K562 (cell line): ENCODE measurements at regions not wholly inside any gene's neighbourhood (a gene's known extent, or its start where the extent isn't known, plus 50 kb on each side); places are given as distances from the start of the nearest gene placed in this dataset.

Experiments
- ATAC-seq: fragments of 200-7000 bp; cut with Tn5 transposase; 3 replicates; pipeline ENCODE4 v1.9.1; 2020; ENCODE audit warnings: moderate library complexity
- BruUV-seq: library from RNA; stranded (reverse); fragments of 400-500 nt; replicated peaks from 2 replicates; lab custom pipeline; 2021; lab: Mats Ljungman, UMichigan
- CTCF ChIA-PET: fragments of 300-600 bp; formaldehyde crosslinking; extraction: SDS; loops from one replicate; lab custom pipeline; 2021; ENCODE audit warnings: low intra/inter-chr PET ratio; lab: Yijun Ruan, JAX
- POLR2A ChIA-PET: fragments of 300-600, 350-650 bp; sonication (Branson Sonifier 250); formaldehyde crosslinking; extraction: SDS; loops from one replicate; lab custom pipeline; 2021; ENCODE audit warnings: antibody characterized with exemption, inconsistent platforms; lab: Yijun Ruan, JAX
- DNase-seq, 4 experiments: peaks; one replicate each; pipeline versions ENCODE4 v3.0.0 to v3.0.0-alpha.2; 2011 to 2018; ENCODE audit warnings: low spot score in 3 of 4, mixed read lengths in 3 of 4; ENCODE audit errors: extremely low read depth in 1 of 4
- FAIRE-seq: peaks from 2 replicates; lab custom pipeline; 2011; peaks lifted over from hg19 to GRCh38; lab: Jason Lieb, UNC
- H2AFZ ChIP-seq: 2 replicates; pipeline ENCODE4 v1.6.0; 2011; ENCODE audit warnings: low read depth, low read length, control low read depth, inconsistent platforms
- H3K27ac ChIP-seq: fragments of 200-600 bp; 3 replicates; pipeline ENCODE4 v1.8.0; 2011; ENCODE audit warnings: low read depth, mild to moderate bottlenecking, control low read depth, inconsistent platforms, low read length, moderate library complexity, mixed read lengths; ENCODE audit errors: extremely low read depth
- H3K27me3 ChIP-seq, 2 experiments: fragments of 300-600 bp in 1 of 2; 2 replicates in 1 of 2; 3 replicates in 1 of 2; pipeline versions ENCODE4 v1.6.0 to v1.8.0; 2011; ENCODE audit warnings: inconsistent platforms in 2 of 2, low read length in 2 of 2, mild to moderate bottlenecking in 1 of 2, mixed read lengths in 1 of 2, moderate library complexity in 1 of 2; ENCODE audit not compliant: control insufficient read depth in 2 of 2, insufficient read depth in 2 of 2
- H3K36me3 ChIP-seq: fragments of 300-600 bp; 3 replicates; pipeline ENCODE4 v1.8.0; 2011; ENCODE audit warnings: mild to moderate bottlenecking, low read length, inconsistent platforms; ENCODE audit not compliant: control insufficient read depth, insufficient read depth
- H3K4me1 ChIP-seq, 2 experiments: fragments of 200-600 bp in 1 of 2; replicated peaks in 1 of 2; 2 replicates in 1 of 2; 3 replicates in 1 of 2; pipeline versions ENCODE4 v1.5.1 to v1.8.0; 2011; ENCODE audit warnings: inconsistent platforms in 2 of 2, low read length in 2 of 2, mild to moderate bottlenecking in 1 of 2, mixed read lengths in 1 of 2, moderate library complexity in 1 of 2; ENCODE audit not compliant: control insufficient read depth in 2 of 2, insufficient read depth in 2 of 2
- H3K4me2 ChIP-seq: 2 replicates; pipeline ENCODE4 v1.6.1; 2011; ENCODE audit warnings: low read length, control low read depth, inconsistent platforms, mixed read lengths; ENCODE audit not compliant: insufficient read depth
- H3K4me3 ChIP-seq: fragments of 200-600 bp; sonication (generic), shearing (Covaris generic); 2 replicates; pipeline ENCODE4 v1.5.1; 2016; ENCODE audit warnings: control low read depth, inconsistent platforms
- H3K79me2 ChIP-seq: fragments of 200-600 bp; 3 replicates; pipeline ENCODE4 v1.8.0; 2011; ENCODE audit warnings: low read length, inconsistent platforms; ENCODE audit not compliant: control insufficient read depth, insufficient read depth
- H3K9ac ChIP-seq, 2 experiments: 2 replicates each; pipeline versions ENCODE4 v1.6.0 to v1.6.1; 2011; ENCODE audit warnings: low read depth in 2 of 2, low read length in 2 of 2, control low read depth in 1 of 2, inconsistent platforms in 1 of 2, mild to moderate bottlenecking in 1 of 2, mixed read lengths in 1 of 2; ENCODE audit not compliant: insufficient read depth in 1 of 2
- H3K9me1 ChIP-seq: one replicate; pipeline ENCODE4 v1.6.0; 2011; ENCODE audit warnings: inconsistent platforms, mild to moderate bottlenecking, low read length, moderate library complexity; ENCODE audit not compliant: control insufficient read depth, insufficient read depth
- H3K9me3 ChIP-seq: replicated peaks from 2 replicates; pipeline ENCODE4 v1.5.1; 2011; ENCODE audit warnings: low read depth, low read length, inconsistent platforms; ENCODE audit not compliant: control insufficient read depth, insufficient read depth
- H4K20me1 ChIP-seq: replicated peaks from 2 replicates; pipeline ENCODE4 v1.6.1; 2011; ENCODE audit warnings: low read length, inconsistent platforms, mixed read lengths; ENCODE audit not compliant: control insufficient read depth, insufficient read depth
- CXXC5 ChIP-seq: fragments of 250-450 bp; sonication (Bioruptor Pico); IDR thresholded peaks from 2 replicates; pipeline ENCODE4 v1.8.0; 2022; ENCODE audit warnings: inconsistent platforms, mild to moderate bottlenecking, moderate library complexity
- GABPA ChIP-seq: fragments of 200-800 bp; sonication (Bioruptor generic); conservative IDR thresholded peaks from 2 replicates; pipeline ENCODE4 v1.6.1; 2016; ENCODE audit warnings: low read depth, missing genetic modification characterization, missing compliant biosample characterization
- IRF2 ChIP-seq: sonication (generic); formaldehyde crosslinking; IDR thresholded peaks from 2 replicates; pipeline ENCODE4 v1.8.1; 2022; ENCODE audit warnings: mild to moderate bottlenecking, missing genetic modification reagents
- L3MBTL2 ChIP-seq: fragments of 450-650 bp; IDR thresholded peaks from 2 replicates; pipeline ENCODE4 v1.6.1; 2016; ENCODE audit warnings: mild to moderate bottlenecking, moderate library complexity
- NEUROD1 ChIP-seq: fragments of 150-350 bp; IDR thresholded peaks from 2 replicates; pipeline ENCODE4 v1.6.1; 2014; ENCODE audit warnings: borderline replicate concordance, low read length, low read depth; ENCODE audit not compliant: partially characterized antibody
- SP2 ChIP-seq: IDR thresholded peaks from 2 replicates; pipeline ENCODE4 v1.6.1; 2011; ENCODE audit warnings: mild to moderate bottlenecking, low read depth, low read length, moderate library complexity; ENCODE audit not compliant: poor library complexity, severe bottlenecking; ENCODE audit errors: extremely low read depth
- SRF ChIP-seq, 2 experiments: fragments of 250-450, 450-650 bp in 1 of 2; sonication (Bioruptor Pico) in 1 of 2; sonication (generic) in 1 of 2; formaldehyde crosslinking; IDR thresholded peaks; 2 replicates each; pipeline versions ENCODE4 v1.5.0 to v1.5.1; 2020 to 2022; ENCODE audit warnings: mild to moderate bottlenecking in 1 of 2, missing genetic modification reagents in 1 of 2
- U2AF2 ChIP-seq: fragments of 200-400 bp; formaldehyde crosslinking; optimal IDR thresholded peaks from 2 replicates; pipeline ENCODE3; 2017; ENCODE audit warnings: low read depth, mild to moderate bottlenecking, low read length
- ZNF445 ChIP-seq: fragments of 250-450 bp; sonication (Bioruptor Pico); IDR thresholded peaks from 2 replicates; pipeline ENCODE4 v1.4.0; 2020; ENCODE audit warnings: low read depth, mild to moderate bottlenecking, moderate library complexity
- ZNF561 ChIP-seq: fragments of 450-650 bp; formaldehyde crosslinking; conservative IDR thresholded peaks from 2 replicates; pipeline ENCODE4 v1.4.0; 2020; ENCODE audit warnings: mild to moderate bottlenecking, moderate library complexity
- WGBS: fragments of 100-300 bp; shearing (Covaris generic); methylation state at CpG from one replicate; pipeline ENCODE4 v1.1.6; 2016; ENCODE audit warnings: low coverage, mixed read lengths; ENCODE audit not compliant: insufficient coverage; ENCODE audit errors: missing lambda C conversion rate; 5-methylcytosine and 5-hydroxymethylcytosine counted together
- in situ Hi-C: fragments of 300-500 bp; cut with MboI; formaldehyde crosslinking; loops from 4 replicates; pipeline ENCODE4 v1.15.0; 2018; ENCODE audit warnings: inconsistent platforms, mixed read lengths
- intact Hi-C: fragments of 100-400 bp; cut with micrococcal nuclease; formaldehyde crosslinking; loops from 2 replicates; pipeline ENCODE4 v1.14.2; 2022
- TF ChIP-seq, protein P1 (sequence below): fragments of 250-450 bp; sonication (Bioruptor Pico); IDR thresholded peaks from 2 replicates; pipeline ENCODE4 v1.5.0; 2022; ENCODE audit warnings: mild to moderate bottlenecking

DNA sequence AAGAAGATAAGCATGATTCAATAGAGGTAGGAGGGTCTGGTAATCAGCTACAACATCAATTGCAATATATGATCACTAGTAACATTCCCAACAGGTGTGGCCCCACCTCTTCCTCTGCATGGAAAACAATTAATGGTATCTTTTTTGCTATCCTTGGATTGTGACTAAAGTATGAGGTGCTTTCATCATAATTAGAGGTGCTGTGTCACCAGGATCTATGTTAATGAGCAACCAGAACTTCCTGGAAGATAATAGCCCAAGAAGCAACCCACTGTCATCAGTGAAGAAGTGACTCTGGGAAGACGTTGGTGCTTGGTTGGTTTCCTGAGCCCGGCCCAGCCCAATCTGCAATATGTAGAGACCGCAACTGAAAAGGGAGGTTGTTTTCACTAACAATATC lies 167.2 kb downstream of the SETD4 start:
- no peak overlapping the region for H3K4me3 ChIP-seq
- POLR2A ChIA-PET = interaction anchor here (0.6 to 0.8 kb wide), 2 partner anchors 101 to 1406 kb away, joined by 3 to 4 read pairs; no protein-coding TSS in a partner anchor
- FAIRE-seq = no peak
- H3K9ac ChIP-seq = no peak overlapping the region
- H3K27ac ChIP-seq = no peak overlapping the region
- no peak for ATAC-seq
- peaks cover 0 to 22% of the 10 kb centered on the region in 2 experiments; a peak in 2 of 5 replicates for H3K27me3 ChIP-seq
- no TSS peak for BruUV-seq
- no peaks in the 10 kb centered on the region for H3K4me1 ChIP-seq
- in situ Hi-C loops = no loop called here
- H3K79me2 ChIP-seq = no peaks in the 10 kb centered on the region
- 0% methylated on average over 3 of the region's 3 CpGs for WGBS
- CTCF ChIA-PET = no interaction called here
- H3K36me3 ChIP-seq = no peaks in the 10 kb centered on the region
- TF ChIP-seq U2AF2 (no peak), ZNF445 (CRISPR knock-in tag) (no peak), NEUROD1 (no peak), IRF2 (CRISPR knock-in tag) (no peak), SRF (CRISPR knock-in tag; IDR thresholded peaks at IDR 0.05) (no peak), ZNF561 (CRISPR knock-in tag) (no peak)
- TF ChIP-seq, all 486 proteins: peak for 0
- Histone ChIP-seq H3K4me2 (no peak overlapping the region), H4K20me1 (no peaks in the 10 kb centered on the region), H3K9me3 (no peaks in the 10 kb centered on the region), H3K9me1 (no peaks in the 10 kb centered on the region), H2AFZ (no peak overlapping the region)
- no peak for DNase-seq
- intact Hi-C loops = no loop called here

DNA sequence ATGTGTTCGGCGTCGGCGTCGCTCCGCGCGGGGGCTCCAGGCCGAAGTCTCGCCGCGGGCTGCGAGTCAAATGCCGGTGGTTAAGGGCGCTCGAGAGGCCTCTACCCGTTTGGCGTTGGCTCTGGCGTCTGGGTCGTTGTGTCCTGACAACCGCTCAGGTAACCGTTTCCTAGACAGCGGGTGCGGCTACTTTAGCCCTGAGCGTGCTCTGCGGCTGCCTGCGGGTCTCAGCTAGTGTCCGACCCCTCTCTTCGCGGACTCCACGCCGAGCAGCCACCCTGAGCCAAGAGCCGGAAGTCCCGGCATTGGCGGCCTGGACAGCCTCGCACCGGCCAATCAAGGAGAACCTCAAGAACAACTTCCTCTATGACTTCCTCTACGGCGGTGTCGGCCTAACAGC lies 173.4 kb downstream of the SETD4 start:
- H2AFZ ChIP-seq = no peak overlapping the region
- H3K27me3 ChIP-seq = peaks cover 7 to 15% of the 10 kb centered on the region in 2 experiments; a peak in 3 of 5 replicates
- ATAC-seq = no peak
- no TSS peak for BruUV-seq
- no peak overlapping the region for H3K9ac ChIP-seq
- intact Hi-C loops = no loop called here
- no peaks in the 10 kb centered on the region for H3K79me2 ChIP-seq
- FAIRE-seq = no peak
- H3K27ac ChIP-seq = no peak overlapping the region
- H4K20me1 ChIP-seq = no peaks in the 10 kb centered on the region
- H3K4me2 ChIP-seq = no peak overlapping the region
- ChIA-PET POLR2A (interaction anchor here (0.5 to 1.9 kb wide), 2 partner anchors 13 to 16 kb away, joined by 3 to 7 read pairs; no protein-coding TSS in a partner anchor), CTCF (no interaction called here)
- WGBS = 21% methylated on average over 40 of the region's 40 CpGs
- no peak for DNase-seq
- peaks cover 0 to 5% of the 10 kb centered on the region in 2 experiments; a peak in 1 of 5 replicates for H3K4me1 ChIP-seq
- in situ Hi-C loops = no loop called here
- H3K36me3 ChIP-seq = no peaks in the 10 kb centered on the region
- H3K9me1 ChIP-seq = no peaks in the 10 kb centered on the region
- H3K9me3 ChIP-seq = no peaks in the 10 kb centered on the region
- H3K4me3 ChIP-seq = no peak overlapping the region
- TF ChIP-seq GABPA (tag) = peak; percentile 45; the same call in 1 of the 2 replicates
- TF ChIP-seq SP2 = no peak
- TF ChIP-seq, protein P1, sequence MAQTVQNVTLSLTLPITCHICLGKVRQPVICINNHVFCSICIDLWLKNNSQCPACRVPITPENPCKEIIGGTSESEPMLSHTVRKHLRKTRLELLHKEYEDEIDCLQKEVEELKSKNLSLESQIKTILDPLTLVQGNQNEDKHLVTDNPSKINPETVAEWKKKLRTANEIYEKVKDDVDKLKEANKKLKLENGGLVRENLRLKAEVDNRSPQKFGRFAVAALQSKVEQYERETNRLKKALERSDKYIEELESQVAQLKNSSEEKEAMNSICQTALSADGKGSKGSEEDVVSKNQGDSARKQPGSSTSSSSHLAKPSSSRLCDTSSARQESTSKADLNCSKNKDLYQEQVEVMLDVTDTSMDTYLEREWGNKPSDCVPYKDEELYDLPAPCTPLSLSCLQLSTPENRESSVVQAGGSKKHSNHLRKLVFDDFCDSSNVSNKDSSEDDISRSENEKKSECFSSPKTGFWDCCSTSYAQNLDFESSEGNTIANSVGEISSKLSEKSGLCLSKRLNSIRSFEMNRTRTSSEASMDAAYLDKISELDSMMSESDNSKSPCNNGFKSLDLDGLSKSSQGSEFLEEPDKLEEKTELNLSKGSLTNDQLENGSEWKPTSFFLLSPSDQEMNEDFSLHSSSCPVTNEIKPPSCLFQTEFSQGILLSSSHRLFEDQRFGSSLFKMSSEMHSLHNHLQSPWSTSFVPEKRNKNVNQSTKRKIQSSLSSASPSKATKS (CRISPR knock-in tag) = no peak
- TF ChIP-seq L3MBTL2 = peak; percentile 23; the same call in 1 of the 2 replicates
- TF ChIP-seq CXXC5 = 0 out of 2 replicates have a peak, but pooled peaks have one; percentile 8
